ENCODE measurements at regions not wholly inside any gene's neighbourhood (a gene's known extent, or its start where the extent isn't known, plus 50 kb on each side); places are given as distances from the start of the nearest gene placed in this dataset.

- Histone ChIP-seq H3K36me3 (no peaks in the 10 kb centered on the region), H3K4me2 (no peak overlapping the region), H3K9ac (no peak overlapping the region), H3K27ac (no peak overlapping the region), H4K20me1 (ENCODE audit: low read depth) (no peaks in the 10 kb centered on the region), H3K4me3 (no peak overlapping the region), H3K79me2 (ENCODE audit: low read depth) (no peaks in the 10 kb centered on the region), H3K27me3 (no peaks in the 10 kb centered on the region), H3F3A (ENCODE audit: low read depth) (no peaks in the 10 kb centered on the region), H2AFZ (replicated peaks) (no peak overlapping the region), H3K4me1 (no peaks in the 10 kb centered on the region), H3K9me3 (ENCODE audit: low read depth) (no peaks in the 10 kb centered on the region)
- Mint-ChIP-seq H3K36me3 (no peaks in the 10 kb centered on the region), H3K27me3 (ENCODE audit: insufficient read depth, low read depth) (peaks cover 6% of the 10 kb centered on the region), H3K4me1 (no peaks in the 10 kb centered on the region), H3K4me3 (no peak overlapping the region), H3K27ac (no peak overlapping the region), H3K9me3 (peaks cover 4% of the 10 kb centered on the region)
- TF ChIP-seq EZH2 (IDR thresholded peaks at IDR 0.05), result no peak
- TF ChIP-seq CTCF (IDR thresholded peaks at IDR 0.05), result no peak
- TF ChIP-seq EZH2phosphoT487 (IDR thresholded peaks at IDR 0.05), result no peak
- no peak for DNase-seq (ENCODE audit: low spot score)
Measured at GRCh38 chrX:130529531-130529930, 127.7 kb downstream of the RBMX2 start.

GRCh38 chrX:130531066-130531465, 129.3 kb downstream of the RBMX2 start:
- no peak for DNase-seq (ENCODE audit: low spot score)
- Histone ChIP-seq H3K4me3 (no peak overlapping the region), H3K4me2 (no peak overlapping the region), H3K27ac (no peak overlapping the region), H4K20me1 (ENCODE audit: low read depth) (no peaks in the 10 kb centered on the region), H3K4me1 (no peaks in the 10 kb centered on the region), H3K9ac (no peak overlapping the region), H2AFZ (replicated peaks) (no peak overlapping the region), H3K27me3 (no peaks in the 10 kb centered on the region), H3K9me3 (ENCODE audit: low read depth) (no peaks in the 10 kb centered on the region), H3F3A (ENCODE audit: low read depth) (no peaks in the 10 kb centered on the region), H3K79me2 (ENCODE audit: low read depth) (no peaks in the 10 kb centered on the region), H3K36me3 (no peaks in the 10 kb centered on the region)
- no peak overlapping the region for H3K4me3 Mint-ChIP-seq
- H3K9me3 Mint-ChIP-seq, result peaks cover 4% of the 10 kb centered on the region
- H3K4me1 Mint-ChIP-seq, result no peaks in the 10 kb centered on the region
- H3K27me3 Mint-ChIP-seq (ENCODE audit: insufficient read depth, low read depth), result peaks cover 6% of the 10 kb centered on the region
- TF ChIP-seq EZH2 (IDR thresholded peaks at IDR 0.05) (no peak), EZH2phosphoT487 (IDR thresholded peaks at IDR 0.05) (no peak), CTCF (IDR thresholded peaks at IDR 0.05) (no peak)
- no peak overlapping the region for H3K27ac Mint-ChIP-seq
- no peaks in the 10 kb centered on the region for H3K36me3 Mint-ChIP-seq

GRCh38 chrX:130539721-130540321, 138.0 kb downstream of the RBMX2 start:
- H3K4me1 ChIP-seq, result no peaks in the 10 kb centered on the region
- peak overlapping the region; percentile 54 for H2AFZ ChIP-seq (replicated peaks)
- no peak overlapping the region for H3K4me2 ChIP-seq
- H3K27ac ChIP-seq, result no peak overlapping the region
- Mint-ChIP-seq H3K4me1 (no peaks in the 10 kb centered on the region), H3K27me3 (ENCODE audit: insufficient read depth, low read depth) (no peaks in the 10 kb centered on the region), H3K4me3 (no peak overlapping the region), H3K36me3 (no peaks in the 10 kb centered on the region), H3K9me3 (no peaks in the 10 kb centered on the region), H3K27ac (no peak overlapping the region)
- H3F3A ChIP-seq (ENCODE audit: low read depth), result no peaks in the 10 kb centered on the region
- peak; percentile 61 for DNase-seq (ENCODE audit: low spot score)
- no peak overlapping the region for H3K4me3 ChIP-seq
- no peaks in the 10 kb centered on the region for H3K27me3 ChIP-seq
- no peaks in the 10 kb centered on the region for H4K20me1 ChIP-seq (ENCODE audit: low read depth)
- TF ChIP-seq EZH2 (IDR thresholded peaks at IDR 0.05), result no peak
- peak; percentile 70 for TF ChIP-seq CTCF (IDR thresholded peaks at IDR 0.05)
- no peak for TF ChIP-seq EZH2phosphoT487 (IDR thresholded peaks at IDR 0.05)
- no peaks in the 10 kb centered on the region for H3K79me2 ChIP-seq (ENCODE audit: low read depth)
- H3K9me3 ChIP-seq (ENCODE audit: low read depth), result no peaks in the 10 kb centered on the region
- no peaks in the 10 kb centered on the region for H3K36me3 ChIP-seq
- no peak overlapping the region for H3K9ac ChIP-seq
